ENCODE measurements at regions not wholly inside any gene's neighbourhood (a gene's known extent, or its start where the extent isn't known, plus 50 kb on each side); places are given as distances from the start of the nearest gene placed in this dataset.

DNA sequence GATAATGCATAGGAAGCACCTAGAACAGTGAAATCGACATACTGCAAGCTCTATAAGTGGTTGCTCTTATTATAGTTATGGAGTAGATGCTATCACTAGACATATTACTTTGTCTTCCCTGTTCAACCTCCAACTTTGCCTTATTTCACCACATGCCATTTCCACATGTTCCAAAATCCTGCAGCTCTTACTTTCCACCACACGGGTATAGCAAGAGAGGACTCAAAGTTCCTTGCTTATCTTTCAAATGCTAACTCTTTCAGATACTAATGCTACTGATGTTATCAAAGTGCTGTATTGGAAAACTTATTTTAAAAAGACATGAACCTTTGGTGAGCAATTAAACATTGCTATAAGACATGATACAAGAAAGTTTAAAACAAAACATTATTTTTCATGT lies 1130.1 kb downstream of the HACE1 start:
- no peaks in the 10 kb centered on the region for H3K27me3 ChIP-seq (ENCODE audit: control insufficient read depth in 4 of 4, insufficient read depth in 4 of 4, low read length in 3 of 4)
- no peak overlapping the region for H3K4me3 ChIP-seq (ENCODE audit: low read depth in 1 of 3, low read length in 3 of 3)
- no peak overlapping the region for H3K27ac ChIP-seq (ENCODE audit: low read depth in 1 of 2, low read length in 2 of 2)
- H3K36me3 ChIP-seq (ENCODE audit: control insufficient read depth in 4 of 4, insufficient read depth in 3 of 4, low read depth in 1 of 4, low read length in 3 of 4) = no peaks in the 10 kb centered on the region
- H3K9ac ChIP-seq (ENCODE audit: low read depth in 1 of 2, low read length in 2 of 2) = no peak overlapping the region
- TF ChIP-seq, protein P1, sequence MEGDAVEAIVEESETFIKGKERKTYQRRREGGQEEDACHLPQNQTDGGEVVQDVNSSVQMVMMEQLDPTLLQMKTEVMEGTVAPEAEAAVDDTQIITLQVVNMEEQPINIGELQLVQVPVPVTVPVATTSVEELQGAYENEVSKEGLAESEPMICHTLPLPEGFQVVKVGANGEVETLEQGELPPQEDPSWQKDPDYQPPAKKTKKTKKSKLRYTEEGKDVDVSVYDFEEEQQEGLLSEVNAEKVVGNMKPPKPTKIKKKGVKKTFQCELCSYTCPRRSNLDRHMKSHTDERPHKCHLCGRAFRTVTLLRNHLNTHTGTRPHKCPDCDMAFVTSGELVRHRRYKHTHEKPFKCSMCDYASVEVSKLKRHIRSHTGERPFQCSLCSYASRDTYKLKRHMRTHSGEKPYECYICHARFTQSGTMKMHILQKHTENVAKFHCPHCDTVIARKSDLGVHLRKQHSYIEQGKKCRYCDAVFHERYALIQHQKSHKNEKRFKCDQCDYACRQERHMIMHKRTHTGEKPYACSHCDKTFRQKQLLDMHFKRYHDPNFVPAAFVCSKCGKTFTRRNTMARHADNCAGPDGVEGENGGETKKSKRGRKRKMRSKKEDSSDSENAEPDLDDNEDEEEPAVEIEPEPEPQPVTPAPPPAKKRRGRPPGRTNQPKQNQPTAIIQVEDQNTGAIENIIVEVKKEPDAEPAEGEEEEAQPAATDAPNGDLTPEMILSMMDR (IDR thresholded peaks at IDR 0.05; ENCODE audit: low read depth, low read length, missing input control) = no peak
- TF ChIP-seq EGR1 (IDR thresholded peaks at IDR 0.05; ENCODE audit: low read depth in 2 of 2) (no peak), HNF4G (IDR thresholded peaks at IDR 0.05) (no peak), FOXA2 (IDR thresholded peaks at IDR 0.05) (no peak), JUND (IDR thresholded peaks at IDR 0.05) (no peak)
- TF ChIP-seq, protein P2, sequence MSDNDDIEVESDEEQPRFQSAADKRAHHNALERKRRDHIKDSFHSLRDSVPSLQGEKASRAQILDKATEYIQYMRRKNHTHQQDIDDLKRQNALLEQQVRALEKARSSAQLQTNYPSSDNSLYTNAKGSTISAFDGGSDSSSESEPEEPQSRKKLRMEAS (IDR thresholded peaks at IDR 0.05) = no peak
- 38% methylated on average over 2 of the region's 2 CpGs for WGBS
- no peaks in the 10 kb centered on the region for H3K4me1 ChIP-seq (ENCODE audit: control insufficient read depth in 4 of 4, insufficient read depth in 4 of 4, low read length in 3 of 4)
- DNase-seq (ENCODE audit: low spot score) = no peak
- H3K9me3 ChIP-seq (ENCODE audit: control insufficient read depth in 4 of 4, low read length in 3 of 4) = peaks cover 0 to 2% (median 0%) of the 10 kb centered on the region in 4 donors

DNA sequence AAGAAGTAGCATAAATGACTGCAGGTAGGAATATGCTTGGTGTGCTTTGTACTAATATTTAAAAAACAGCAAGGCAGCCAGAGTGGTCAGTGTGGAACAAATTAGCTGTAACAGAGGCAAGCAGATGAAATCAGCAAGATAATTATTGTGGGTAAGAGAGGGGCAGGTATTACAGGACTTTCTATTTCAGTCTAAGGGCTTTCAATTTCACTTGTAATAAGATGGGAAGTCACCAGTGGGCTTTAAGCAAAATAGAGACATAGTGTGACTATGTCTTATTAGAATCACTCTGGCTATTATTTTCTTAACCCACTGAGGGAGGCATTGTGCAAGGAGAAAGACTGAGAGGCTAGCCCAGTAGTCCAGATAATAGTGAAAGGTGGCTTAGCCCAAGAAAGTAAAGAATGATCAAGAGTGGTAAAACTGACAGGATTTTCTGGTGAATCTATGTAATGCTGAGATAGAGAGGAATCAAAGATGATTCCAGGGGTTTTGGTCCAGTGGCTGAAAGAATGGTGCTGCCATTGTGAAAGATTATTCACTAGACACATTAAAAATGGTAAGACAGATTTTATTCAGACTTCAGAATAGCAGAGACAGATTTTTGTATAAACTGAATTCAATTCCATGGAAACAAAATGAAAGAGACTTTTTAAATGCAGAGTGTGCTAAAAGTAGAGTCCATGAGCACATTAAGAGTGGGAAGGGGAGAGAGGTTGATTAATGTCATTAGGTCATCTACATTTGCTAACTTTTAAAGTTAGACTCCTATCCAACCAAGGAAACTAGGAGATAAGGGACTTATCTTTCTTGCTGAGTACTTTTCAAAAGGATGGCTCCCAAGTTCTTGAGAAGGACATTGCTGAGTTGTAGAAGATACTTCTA lies 1136.0 kb downstream of the HACE1 start:
- Histone ChIP-seq H3K4me1 (ENCODE audit: control insufficient read depth in 4 of 4, insufficient read depth in 4 of 4, low read length in 3 of 4) (no peaks in the 10 kb centered on the region), H3K4me3 (ENCODE audit: low read depth in 1 of 3, low read length in 3 of 3) (no peak overlapping the region), H3K27ac (ENCODE audit: low read depth in 1 of 2, low read length in 2 of 2) (no peak overlapping the region), H3K9ac (ENCODE audit: low read depth in 1 of 2, low read length in 2 of 2) (no peak overlapping the region), H3K9me3 (ENCODE audit: control insufficient read depth in 4 of 4, low read length in 3 of 4) (no peaks in the 10 kb centered on the region), H3K36me3 (ENCODE audit: control insufficient read depth in 4 of 4, insufficient read depth in 3 of 4, low read depth in 1 of 4, low read length in 3 of 4) (no peaks in the 10 kb centered on the region), H3K27me3 (ENCODE audit: control insufficient read depth in 4 of 4, insufficient read depth in 4 of 4, low read length in 3 of 4) (no peaks in the 10 kb centered on the region)
- no peak for TF ChIP-seq GABPA (IDR thresholded peaks at IDR 0.05 in 1 of 2, conservative IDR thresholded peaks at IDR 0.05 in 1 of 2)
- TF ChIP-seq, protein P3, sequence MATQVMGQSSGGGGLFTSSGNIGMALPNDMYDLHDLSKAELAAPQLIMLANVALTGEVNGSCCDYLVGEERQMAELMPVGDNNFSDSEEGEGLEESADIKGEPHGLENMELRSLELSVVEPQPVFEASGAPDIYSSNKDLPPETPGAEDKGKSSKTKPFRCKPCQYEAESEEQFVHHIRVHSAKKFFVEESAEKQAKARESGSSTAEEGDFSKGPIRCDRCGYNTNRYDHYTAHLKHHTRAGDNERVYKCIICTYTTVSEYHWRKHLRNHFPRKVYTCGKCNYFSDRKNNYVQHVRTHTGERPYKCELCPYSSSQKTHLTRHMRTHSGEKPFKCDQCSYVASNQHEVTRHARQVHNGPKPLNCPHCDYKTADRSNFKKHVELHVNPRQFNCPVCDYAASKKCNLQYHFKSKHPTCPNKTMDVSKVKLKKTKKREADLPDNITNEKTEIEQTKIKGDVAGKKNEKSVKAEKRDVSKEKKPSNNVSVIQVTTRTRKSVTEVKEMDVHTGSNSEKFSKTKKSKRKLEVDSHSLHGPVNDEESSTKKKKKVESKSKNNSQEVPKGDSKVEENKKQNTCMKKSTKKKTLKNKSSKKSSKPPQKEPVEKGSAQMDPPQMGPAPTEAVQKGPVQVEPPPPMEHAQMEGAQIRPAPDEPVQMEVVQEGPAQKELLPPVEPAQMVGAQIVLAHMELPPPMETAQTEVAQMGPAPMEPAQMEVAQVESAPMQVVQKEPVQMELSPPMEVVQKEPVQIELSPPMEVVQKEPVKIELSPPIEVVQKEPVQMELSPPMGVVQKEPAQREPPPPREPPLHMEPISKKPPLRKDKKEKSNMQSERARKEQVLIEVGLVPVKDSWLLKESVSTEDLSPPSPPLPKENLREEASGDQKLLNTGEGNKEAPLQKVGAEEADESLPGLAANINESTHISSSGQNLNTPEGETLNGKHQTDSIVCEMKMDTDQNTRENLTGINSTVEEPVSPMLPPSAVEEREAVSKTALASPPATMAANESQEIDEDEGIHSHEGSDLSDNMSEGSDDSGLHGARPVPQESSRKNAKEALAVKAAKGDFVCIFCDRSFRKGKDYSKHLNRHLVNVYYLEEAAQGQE (IDR thresholded peaks at IDR 0.05) = no peak
- no peak for TF ChIP-seq YY1 (IDR thresholded peaks at IDR 0.05)
- no peak for TF ChIP-seq NR2F2 (IDR thresholded peaks at IDR 0.05)
- TF ChIP-seq JUND (IDR thresholded peaks at IDR 0.05) = no peak
- TF ChIP-seq, protein P4, sequence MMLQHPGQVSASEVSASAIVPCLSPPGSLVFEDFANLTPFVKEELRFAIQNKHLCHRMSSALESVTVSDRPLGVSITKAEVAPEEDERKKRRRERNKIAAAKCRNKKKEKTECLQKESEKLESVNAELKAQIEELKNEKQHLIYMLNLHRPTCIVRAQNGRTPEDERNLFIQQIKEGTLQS (IDR thresholded peaks at IDR 0.05) = no peak
- TF ChIP-seq, protein P1 (IDR thresholded peaks at IDR 0.05; ENCODE audit: low read depth, low read length, missing input control) = no peak
- TF ChIP-seq, protein P5, sequence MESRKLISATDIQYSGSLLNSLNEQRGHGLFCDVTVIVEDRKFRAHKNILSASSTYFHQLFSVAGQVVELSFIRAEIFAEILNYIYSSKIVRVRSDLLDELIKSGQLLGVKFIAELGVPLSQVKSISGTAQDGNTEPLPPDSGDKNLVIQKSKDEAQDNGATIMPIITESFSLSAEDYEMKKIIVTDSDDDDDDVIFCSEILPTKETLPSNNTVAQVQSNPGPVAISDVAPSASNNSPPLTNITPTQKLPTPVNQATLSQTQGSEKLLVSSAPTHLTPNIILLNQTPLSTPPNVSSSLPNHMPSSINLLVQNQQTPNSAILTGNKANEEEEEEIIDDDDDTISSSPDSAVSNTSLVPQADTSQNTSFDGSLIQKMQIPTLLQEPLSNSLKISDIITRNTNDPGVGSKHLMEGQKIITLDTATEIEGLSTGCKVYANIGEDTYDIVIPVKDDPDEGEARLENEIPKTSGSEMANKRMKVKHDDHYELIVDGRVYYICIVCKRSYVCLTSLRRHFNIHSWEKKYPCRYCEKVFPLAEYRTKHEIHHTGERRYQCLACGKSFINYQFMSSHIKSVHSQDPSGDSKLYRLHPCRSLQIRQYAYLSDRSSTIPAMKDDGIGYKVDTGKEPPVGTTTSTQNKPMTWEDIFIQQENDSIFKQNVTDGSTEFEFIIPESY (IDR thresholded peaks at IDR 0.05) = no peak
- TF ChIP-seq HNF4A (conservative IDR thresholded peaks at IDR 0.05) = no peak
- TF ChIP-seq HNF4G (IDR thresholded peaks at IDR 0.05) = no peak
- TF ChIP-seq SP1 (IDR thresholded peaks at IDR 0.05) = no peak
- TF ChIP-seq, protein P2 (IDR thresholded peaks at IDR 0.05) = no peak
- no peak for TF ChIP-seq TAF1 (conservative IDR thresholded peaks at IDR 0.05)
- no peak for TF ChIP-seq RXRA (IDR thresholded peaks at IDR 0.05)
- no peak for TF ChIP-seq FOXA1 (IDR thresholded peaks at IDR 0.05)
- no peak for TF ChIP-seq RAD21 (IDR thresholded peaks at IDR 0.05)
- TF ChIP-seq EGR1 (IDR thresholded peaks at IDR 0.05; ENCODE audit: low read depth in 2 of 2) = no peak
- TF ChIP-seq FOXA2 (IDR thresholded peaks at IDR 0.05) = no peak
- DNase-seq (ENCODE audit: low spot score) = no peak

Measured in liver (tissue), 8 donors.